ENCODE measurements at regions not wholly inside any gene's neighbourhood (a gene's known extent, or its start where the extent isn't known, plus 50 kb on each side); places are given as distances from the start of the nearest gene placed in this dataset.
A peak's percentile ranks its signal among the peaks of the same experiment; 100 is the strongest.

DNA sequence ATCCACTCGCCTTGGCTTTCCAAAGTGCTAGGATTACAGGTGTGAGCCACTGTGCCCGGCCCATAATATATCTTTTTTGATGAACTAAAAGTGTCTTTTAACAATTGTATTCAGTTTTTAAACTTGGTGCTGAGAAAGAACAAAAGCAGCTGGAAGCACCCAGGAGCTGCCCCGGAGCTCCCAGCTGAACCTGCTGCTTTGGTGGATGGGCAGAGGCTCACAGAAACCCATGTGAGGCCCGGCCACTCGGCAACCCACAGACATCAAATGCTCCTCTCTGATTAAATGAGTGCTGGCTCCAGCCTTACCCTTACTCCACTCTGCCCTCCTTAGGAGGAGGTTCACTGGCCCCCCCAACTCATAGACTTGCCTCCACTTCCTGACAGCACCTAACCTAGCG, 59.4 kb upstream of the FRMD1 start:
- TF ChIP-seq, protein P1, sequence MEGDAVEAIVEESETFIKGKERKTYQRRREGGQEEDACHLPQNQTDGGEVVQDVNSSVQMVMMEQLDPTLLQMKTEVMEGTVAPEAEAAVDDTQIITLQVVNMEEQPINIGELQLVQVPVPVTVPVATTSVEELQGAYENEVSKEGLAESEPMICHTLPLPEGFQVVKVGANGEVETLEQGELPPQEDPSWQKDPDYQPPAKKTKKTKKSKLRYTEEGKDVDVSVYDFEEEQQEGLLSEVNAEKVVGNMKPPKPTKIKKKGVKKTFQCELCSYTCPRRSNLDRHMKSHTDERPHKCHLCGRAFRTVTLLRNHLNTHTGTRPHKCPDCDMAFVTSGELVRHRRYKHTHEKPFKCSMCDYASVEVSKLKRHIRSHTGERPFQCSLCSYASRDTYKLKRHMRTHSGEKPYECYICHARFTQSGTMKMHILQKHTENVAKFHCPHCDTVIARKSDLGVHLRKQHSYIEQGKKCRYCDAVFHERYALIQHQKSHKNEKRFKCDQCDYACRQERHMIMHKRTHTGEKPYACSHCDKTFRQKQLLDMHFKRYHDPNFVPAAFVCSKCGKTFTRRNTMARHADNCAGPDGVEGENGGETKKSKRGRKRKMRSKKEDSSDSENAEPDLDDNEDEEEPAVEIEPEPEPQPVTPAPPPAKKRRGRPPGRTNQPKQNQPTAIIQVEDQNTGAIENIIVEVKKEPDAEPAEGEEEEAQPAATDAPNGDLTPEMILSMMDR (IDR thresholded peaks at IDR 0.05; ENCODE audit: low read length, missing control alignments) = no peak
- no peak for DNase-seq (ENCODE audit: low read depth)
- no peak overlapping the region for H3K4me3 ChIP-seq (replicated peaks; ENCODE audit: low read depth, low read length)

GRCh38 chr6:168137024-168137423, 58.0 kb upstream of the FRMD1 start:
- TF ChIP-seq, protein P1 (IDR thresholded peaks at IDR 0.05; ENCODE audit: low read length, missing control alignments) = no peak
- no peak for DNase-seq (ENCODE audit: low read depth)
- H3K4me3 ChIP-seq (replicated peaks; ENCODE audit: low read depth, low read length) = no peak overlapping the region

GRCh38 chr6:168136622-168137021, 57.6 kb upstream of the FRMD1 start:
- TF ChIP-seq, protein P1 (IDR thresholded peaks at IDR 0.05; ENCODE audit: low read length, missing control alignments) = no peak
- no peak overlapping the region for H3K4me3 ChIP-seq (replicated peaks; ENCODE audit: low read depth, low read length)
- no peak for DNase-seq (ENCODE audit: low read depth)

DNA sequence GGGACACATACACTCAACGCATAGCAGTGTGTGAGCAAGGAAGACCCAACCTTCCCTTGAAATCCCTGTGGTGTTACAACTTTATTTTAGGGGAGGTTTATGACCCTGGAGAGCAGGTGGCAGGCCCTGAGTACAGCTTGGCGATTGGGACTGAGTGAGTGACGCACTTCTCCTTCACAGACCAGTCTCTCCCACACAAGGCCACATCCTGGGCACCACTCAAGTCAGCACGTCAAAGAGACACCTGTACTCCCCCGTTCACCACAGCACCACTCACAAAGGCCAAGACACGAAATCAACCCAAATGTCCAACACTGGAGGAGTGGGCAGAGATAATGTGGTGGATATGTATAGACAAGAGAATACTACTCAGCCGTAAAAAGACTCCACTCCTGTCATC, 57.0 kb upstream of the FRMD1 start:
- no peak overlapping the region for H3K4me3 ChIP-seq (replicated peaks; ENCODE audit: low read depth, low read length)
- DNase-seq (ENCODE audit: low read depth) = no peak
- TF ChIP-seq, protein P1 (IDR thresholded peaks at IDR 0.05; ENCODE audit: low read length, missing control alignments) = no peak

DNA sequence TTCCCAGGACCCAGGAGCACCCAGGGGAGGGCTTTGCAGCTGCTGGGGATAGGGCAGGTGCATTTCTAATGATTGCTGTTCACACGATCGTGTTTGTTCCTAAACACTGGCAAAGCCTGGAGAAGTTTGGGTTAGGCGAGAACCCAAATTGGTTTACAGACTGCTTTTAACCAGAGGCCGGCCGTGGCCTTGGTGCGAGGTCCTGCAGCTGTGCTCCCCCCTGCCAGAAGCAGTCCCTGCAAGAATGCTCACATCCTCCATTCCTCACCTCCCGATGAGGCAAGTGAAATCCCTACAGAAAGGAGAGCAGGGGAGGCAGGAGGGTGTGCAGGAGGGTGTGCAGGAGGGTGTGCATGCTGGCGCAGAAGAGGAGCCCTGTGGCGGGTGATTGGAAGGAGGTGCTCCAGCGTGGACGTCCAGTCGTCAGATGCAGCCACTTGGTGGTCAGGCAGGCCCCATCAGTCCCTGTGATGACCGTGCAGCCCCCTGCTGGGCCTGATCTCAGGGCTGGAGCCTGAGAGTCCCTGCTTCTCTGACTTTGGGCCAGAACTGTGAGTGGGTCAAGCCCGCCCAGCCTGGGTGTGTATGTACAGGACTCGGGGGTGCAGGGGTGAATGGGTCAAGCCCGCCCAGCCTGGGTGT, 55.7 kb upstream of the FRMD1 start:
- DNase-seq (ENCODE audit: low read depth) = no peak
- no peak overlapping the region for H3K4me3 ChIP-seq (replicated peaks; ENCODE audit: low read depth, low read length)
- TF ChIP-seq, protein P1 (IDR thresholded peaks at IDR 0.05; ENCODE audit: low read length, missing control alignments) = no peak

- no peak overlapping the region for H3K4me3 ChIP-seq (replicated peaks; ENCODE audit: low read depth, low read length)
- TF ChIP-seq, protein P1 (IDR thresholded peaks at IDR 0.05; ENCODE audit: low read length, missing control alignments) = no peak
- DNase-seq (ENCODE audit: low read depth) = peak; percentile 11
Observed at GRCh38 chr6:168133687-168134559, 54.9 kb upstream of the FRMD1 start.
